ENCODE measurements at regions not wholly inside any gene's neighbourhood (a gene's known extent, or its start where the extent isn't known, plus 50 kb on each side); places are given as distances from the start of the nearest gene placed in this dataset.

DNA sequence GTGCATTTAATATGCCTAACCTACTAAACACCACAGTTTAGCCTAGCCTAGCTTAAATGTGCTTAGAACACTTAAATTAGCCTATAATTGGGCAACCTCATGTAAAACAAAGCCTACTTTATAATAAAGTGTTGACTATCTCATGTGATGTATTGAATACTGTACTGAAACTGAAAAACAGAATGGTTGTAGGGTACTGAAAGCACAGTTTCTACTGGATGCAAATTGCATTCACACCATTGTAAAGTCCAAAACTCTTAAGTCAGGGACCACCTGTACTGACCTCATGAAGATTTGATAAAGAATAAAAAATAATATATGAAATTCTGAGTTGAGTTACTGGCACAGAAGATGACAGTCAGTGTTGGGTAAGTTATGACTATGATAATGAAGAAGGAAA lies 625.4 kb upstream of the SOX9 start:
- Histone ChIP-seq H3K9me1 (ENCODE audit: control insufficient read depth, extremely low read depth, insufficient read depth, low read length) (no peaks in the 10 kb centered on the region), H3K9ac (ENCODE audit: control insufficient read depth, extremely low read depth, insufficient read depth, low read length) (no peak overlapping the region), H3K4me1 (ENCODE audit: control insufficient read depth, extremely low read depth, insufficient read depth, low read length) (peaks cover 2% of the 10 kb centered on the region), H3K36me3 (ENCODE audit: control insufficient read depth in 2 of 2, extremely low read depth in 1 of 2, insufficient read depth in 2 of 2, low read length in 2 of 2) (no peaks in the 10 kb centered on the region), H3K27me3 (ENCODE audit: control insufficient read depth, extremely low read depth, insufficient read depth, low read length) (no peaks in the 10 kb centered on the region), H4K20me1 (ENCODE audit: control insufficient read depth, extremely low read depth, insufficient read depth, low read length) (no peaks in the 10 kb centered on the region), H3K79me2 (ENCODE audit: control insufficient read depth, insufficient read depth, low read length) (no peaks in the 10 kb centered on the region), H3K4me2 (ENCODE audit: control insufficient read depth, extremely low read depth, insufficient read depth, low read depth, low read length) (no peak overlapping the region), H3K9me3 (ENCODE audit: control insufficient read depth, low read depth, low read length) (no peaks in the 10 kb centered on the region), H3K27ac (ENCODE audit: control insufficient read depth, insufficient read depth, low read length) (no peak overlapping the region), H3K4me3 (ENCODE audit: control insufficient read depth in 2 of 3, extremely low read depth in 1 of 3, insufficient read depth in 2 of 3, low read depth in 1 of 3, low read length in 3 of 3) (no peak overlapping the region), H2AFZ (ENCODE audit: control insufficient read depth, low read length) (no peak overlapping the region)
- TF ChIP-seq EZH2 (IDR thresholded peaks at IDR 0.05; ENCODE audit: low read length): no peak
- TF ChIP-seq, protein P1, sequence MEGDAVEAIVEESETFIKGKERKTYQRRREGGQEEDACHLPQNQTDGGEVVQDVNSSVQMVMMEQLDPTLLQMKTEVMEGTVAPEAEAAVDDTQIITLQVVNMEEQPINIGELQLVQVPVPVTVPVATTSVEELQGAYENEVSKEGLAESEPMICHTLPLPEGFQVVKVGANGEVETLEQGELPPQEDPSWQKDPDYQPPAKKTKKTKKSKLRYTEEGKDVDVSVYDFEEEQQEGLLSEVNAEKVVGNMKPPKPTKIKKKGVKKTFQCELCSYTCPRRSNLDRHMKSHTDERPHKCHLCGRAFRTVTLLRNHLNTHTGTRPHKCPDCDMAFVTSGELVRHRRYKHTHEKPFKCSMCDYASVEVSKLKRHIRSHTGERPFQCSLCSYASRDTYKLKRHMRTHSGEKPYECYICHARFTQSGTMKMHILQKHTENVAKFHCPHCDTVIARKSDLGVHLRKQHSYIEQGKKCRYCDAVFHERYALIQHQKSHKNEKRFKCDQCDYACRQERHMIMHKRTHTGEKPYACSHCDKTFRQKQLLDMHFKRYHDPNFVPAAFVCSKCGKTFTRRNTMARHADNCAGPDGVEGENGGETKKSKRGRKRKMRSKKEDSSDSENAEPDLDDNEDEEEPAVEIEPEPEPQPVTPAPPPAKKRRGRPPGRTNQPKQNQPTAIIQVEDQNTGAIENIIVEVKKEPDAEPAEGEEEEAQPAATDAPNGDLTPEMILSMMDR (optimal IDR thresholded peaks at IDR 0.05 in 1 of 3, IDR thresholded peaks at IDR 0.05 in 1 of 3, conservative IDR thresholded peaks at IDR 0.05 in 1 of 3; ENCODE audit: extremely low read depth in 1 of 3, insufficient read depth in 2 of 3, low read length in 3 of 3): no peak
- FAIRE-seq (no peak), DNase-seq (ENCODE audit: low read depth, low spot score) (no peak)
- dilution Hi-C loops (cut with MboI; ENCODE audit: extremely low pct_ligation_motif_present, low sequenced_read_pairs): no loop called here

DNA sequence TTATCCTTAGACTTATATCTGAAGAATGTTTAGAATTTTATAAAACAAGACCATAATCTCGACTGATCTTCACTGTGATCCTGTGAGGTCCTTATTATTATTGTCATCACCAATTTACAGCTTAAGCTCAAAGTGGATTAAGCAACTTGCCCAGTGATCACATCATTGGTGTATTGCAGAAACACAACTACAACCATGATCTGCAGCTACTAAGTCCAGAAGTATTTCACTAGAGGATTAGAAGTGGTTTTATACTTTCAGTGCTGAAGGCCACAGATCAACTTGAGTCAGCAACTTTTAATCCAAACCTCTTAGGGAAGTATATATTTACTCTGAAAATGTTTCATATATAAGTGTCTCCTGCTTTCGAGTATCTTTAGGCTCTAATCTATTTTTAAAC lies 624.3 kb upstream of the SOX9 start:
- Histone ChIP-seq H2AFZ (ENCODE audit: control insufficient read depth, low read length) (no peak overlapping the region), H3K4me2 (ENCODE audit: control insufficient read depth, extremely low read depth, insufficient read depth, low read depth, low read length) (no peak overlapping the region)

More for the DNA sequence above, 624.3 kb upstream of the SOX9 start:
- Histone ChIP-seq H3K9me1 (ENCODE audit: control insufficient read depth, extremely low read depth, insufficient read depth, low read length) (no peaks in the 10 kb centered on the region), H3K9me3 (ENCODE audit: control insufficient read depth, low read depth, low read length) (no peaks in the 10 kb centered on the region), H4K20me1 (ENCODE audit: control insufficient read depth, extremely low read depth, insufficient read depth, low read length) (no peaks in the 10 kb centered on the region), H3K9ac (ENCODE audit: control insufficient read depth, extremely low read depth, insufficient read depth, low read length) (no peak overlapping the region), H3K27me3 (ENCODE audit: control insufficient read depth, extremely low read depth, insufficient read depth, low read length) (no peaks in the 10 kb centered on the region), H3K79me2 (ENCODE audit: control insufficient read depth, insufficient read depth, low read length) (no peaks in the 10 kb centered on the region), H3K4me1 (ENCODE audit: control insufficient read depth, extremely low read depth, insufficient read depth, low read length) (peaks cover 6% of the 10 kb centered on the region), H3K4me3 (ENCODE audit: control insufficient read depth in 2 of 3, extremely low read depth in 1 of 3, insufficient read depth in 2 of 3, low read depth in 1 of 3, low read length in 3 of 3) (no peak overlapping the region), H3K27ac (ENCODE audit: control insufficient read depth, insufficient read depth, low read length) (no peak overlapping the region), H3K36me3 (ENCODE audit: control insufficient read depth in 2 of 2, extremely low read depth in 1 of 2, insufficient read depth in 2 of 2, low read length in 2 of 2) (no peaks in the 10 kb centered on the region)
- DNase-seq (ENCODE audit: low read depth, low spot score) (no peak), FAIRE-seq (no peak)
- dilution Hi-C loops (cut with MboI; ENCODE audit: extremely low pct_ligation_motif_present, low sequenced_read_pairs): no loop called here
- TF ChIP-seq EZH2 (IDR thresholded peaks at IDR 0.05; ENCODE audit: low read length): no peak
- TF ChIP-seq, protein P1 (optimal IDR thresholded peaks at IDR 0.05 in 1 of 3, IDR thresholded peaks at IDR 0.05 in 1 of 3, conservative IDR thresholded peaks at IDR 0.05 in 1 of 3; ENCODE audit: extremely low read depth in 1 of 3, insufficient read depth in 2 of 3, low read length in 3 of 3): no peak

Data from keratinocyte (primary cell).